SHP77 treated with DMSO at 0.1 percent for 48 hours (cell line): ENCODE measurements at regions not wholly inside any gene's neighbourhood (a gene's known extent, or its start where the extent isn't known, plus 50 kb on each side); places are given as distances from the start of the nearest gene placed in this dataset.
"Not testable (repeated sequence)": the region's sequence is repeated elsewhere in the genome, so short reads cannot be mapped to it uniquely, and the experiment has no call there.

ENCODE experiments used
- DNase-seq: peaks from one replicate; lab custom pipeline; 2025; lab: John Stamatoyannopoulos, UW

- no peak for DNase-seq
Measured at GRCh38 chr7:87007038-87007437, 52.4 kb downstream of the ELAPOR2 start.

DNA sequence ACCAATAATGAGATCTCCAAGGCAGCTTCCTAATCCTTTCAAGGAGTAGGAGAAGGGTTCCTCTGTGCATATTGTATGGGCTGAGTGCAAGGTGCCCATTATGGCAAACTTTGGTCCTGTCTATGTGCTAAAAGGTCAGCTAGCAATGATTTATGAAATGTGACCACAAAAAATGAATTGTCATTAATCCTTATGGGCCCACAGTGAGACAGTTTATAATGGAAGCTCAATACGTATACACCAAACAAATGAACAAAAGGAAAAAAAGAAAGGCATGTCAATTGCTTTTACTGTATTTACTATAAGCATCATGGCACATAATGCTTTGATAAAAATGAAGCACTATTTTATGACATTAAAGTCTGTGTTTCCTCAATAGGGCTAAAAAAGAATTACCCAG lies 54.5 kb downstream of the ELAPOR2 start:
- no peak for DNase-seq

GRCh38 chr7:87003872-87004798 lies 55.3 kb downstream of the ELAPOR2 start:
- DNase-seq = no peak

GRCh38 chr7:87001214-87001613 lies 58.2 kb downstream of the ELAPOR2 start:
- no peak for DNase-seq

- no peak for DNase-seq
Measured at GRCh38 chr7:87000344-87000743, 59.1 kb downstream of the ELAPOR2 start.

- DNase-seq = no peak
Measured at GRCh38 chr7:86999750-87000149, 59.7 kb downstream of the ELAPOR2 start.

DNA sequence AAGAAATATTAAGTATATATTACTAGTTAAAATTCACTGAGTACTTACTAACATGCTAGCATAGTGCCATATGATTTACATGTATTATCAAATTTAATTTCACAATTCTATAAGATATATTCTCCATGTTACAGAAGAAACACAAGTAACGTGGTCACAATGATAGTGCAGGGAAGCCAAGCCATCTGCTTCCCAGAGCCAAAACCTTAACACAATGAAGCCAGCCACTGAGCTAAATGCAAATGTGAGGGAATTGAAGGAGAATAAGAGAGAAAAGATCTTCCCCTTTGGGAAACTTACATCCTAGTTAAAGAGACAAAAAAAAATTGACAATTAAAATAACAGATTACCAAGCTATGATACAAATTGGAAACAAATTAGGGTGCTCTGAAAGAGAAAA lies 63.6 kb downstream of the ELAPOR2 start:
- no peak for DNase-seq

- DNase-seq = no peak
Measured at GRCh38 chr7:86995052-86995725, 64.3 kb downstream of the ELAPOR2 start.

GRCh38 chr7:86991771-86992191 lies 67.7 kb downstream of the ELAPOR2 start:
- DNase-seq = peak; percentile 10

- DNase-seq = no peak
Measured at GRCh38 chr7:86991093-86991769, 68.2 kb downstream of the ELAPOR2 start.

DNA sequence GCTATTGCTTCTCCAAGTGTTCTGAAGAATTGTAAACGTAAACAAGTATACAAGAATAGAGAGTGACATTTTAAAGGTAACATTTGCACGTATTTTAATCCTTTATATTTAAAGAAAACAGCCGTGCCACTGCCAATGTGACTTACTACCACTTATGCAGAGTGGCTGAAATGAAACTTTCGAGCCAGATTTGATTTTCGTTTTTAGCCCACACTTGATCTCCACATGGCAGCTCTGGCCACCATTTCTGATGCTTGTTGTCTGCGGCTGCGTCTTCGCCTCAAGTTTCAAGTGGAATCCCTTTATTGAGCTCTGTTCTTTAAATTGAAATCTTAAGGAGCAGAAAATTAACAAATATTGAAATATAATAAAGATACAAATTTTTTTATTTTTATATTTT lies 70.0 kb downstream of the ELAPOR2 start:
- no peak for DNase-seq

DNA sequence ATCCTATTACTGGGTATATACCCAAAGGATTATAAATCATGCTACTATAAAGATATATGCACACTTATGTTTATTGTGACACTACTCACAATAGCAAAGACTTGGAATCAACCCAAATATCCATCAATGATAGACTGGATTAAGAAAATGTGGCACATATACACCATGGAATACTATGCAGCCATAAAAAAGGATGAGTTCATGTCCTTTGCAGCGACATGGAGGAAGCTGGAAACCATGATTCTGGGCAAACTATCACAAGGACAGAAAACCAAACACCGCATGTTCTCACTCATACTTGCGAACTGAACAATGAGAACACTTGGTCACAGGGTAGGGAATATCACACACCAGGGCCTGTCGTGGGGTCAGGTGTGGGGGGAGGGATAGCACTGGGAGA lies 71.6 kb downstream of the ELAPOR2 start:
- not testable (repeated sequence) for DNase-seq

DNA sequence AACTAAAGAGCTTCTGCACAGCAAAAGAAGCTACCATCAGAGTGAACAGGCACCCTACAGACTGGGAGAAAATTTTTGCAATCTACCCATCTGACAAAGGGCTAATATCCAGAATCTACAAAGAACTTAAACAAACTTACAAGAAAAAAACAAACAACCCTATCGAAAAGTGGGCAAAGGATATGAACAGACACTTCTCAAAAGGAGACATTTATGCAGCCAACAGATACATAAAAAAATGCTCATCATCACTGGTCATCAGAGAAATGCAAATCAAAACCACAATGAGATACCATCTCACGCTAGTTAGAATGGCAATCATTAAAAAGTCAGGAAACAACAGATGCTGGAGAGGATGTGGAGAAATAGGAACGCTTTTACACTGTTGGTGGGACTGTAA lies 72.1 kb downstream of the ELAPOR2 start:
- DNase-seq = not testable (repeated sequence)

DNA sequence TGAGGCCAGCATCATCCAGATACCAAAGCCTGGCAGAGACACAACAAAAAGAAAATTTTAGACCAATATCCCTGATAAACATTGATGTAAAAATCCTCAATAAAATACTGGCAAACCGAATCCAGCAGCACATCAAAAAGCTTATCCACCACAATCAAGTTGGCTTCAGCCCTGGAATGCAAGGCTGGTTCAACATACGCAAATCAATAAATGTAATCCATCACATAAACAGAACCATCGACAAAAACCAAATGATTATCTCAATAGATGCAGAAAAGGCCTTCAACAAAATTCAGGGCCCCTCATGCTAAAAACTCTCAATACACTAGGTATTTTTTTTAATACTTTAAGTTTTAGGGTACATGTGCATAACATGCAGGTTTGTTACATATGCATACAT lies 74.1 kb downstream of the ELAPOR2 start:
- not testable (repeated sequence) for DNase-seq

DNA sequence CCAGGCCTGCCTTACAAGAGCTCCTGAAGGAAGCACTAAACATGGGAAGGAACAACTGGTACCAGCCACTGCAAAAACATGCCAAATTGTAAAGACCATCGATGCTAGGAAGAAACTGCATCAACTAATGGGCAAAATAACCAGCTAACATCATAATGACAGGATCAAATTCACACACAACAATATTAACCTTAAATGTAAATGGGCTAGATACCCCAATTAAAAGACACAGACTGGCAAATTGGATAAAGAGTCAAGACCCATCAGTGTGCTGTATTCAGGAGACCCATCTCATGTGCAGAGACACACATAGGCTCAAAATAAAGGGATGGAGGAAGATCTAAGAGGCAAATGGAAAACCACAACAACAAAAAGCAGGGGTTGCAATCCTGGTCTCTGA lies 75.8 kb downstream of the ELAPOR2 start:
- DNase-seq = not testable (repeated sequence)

DNA sequence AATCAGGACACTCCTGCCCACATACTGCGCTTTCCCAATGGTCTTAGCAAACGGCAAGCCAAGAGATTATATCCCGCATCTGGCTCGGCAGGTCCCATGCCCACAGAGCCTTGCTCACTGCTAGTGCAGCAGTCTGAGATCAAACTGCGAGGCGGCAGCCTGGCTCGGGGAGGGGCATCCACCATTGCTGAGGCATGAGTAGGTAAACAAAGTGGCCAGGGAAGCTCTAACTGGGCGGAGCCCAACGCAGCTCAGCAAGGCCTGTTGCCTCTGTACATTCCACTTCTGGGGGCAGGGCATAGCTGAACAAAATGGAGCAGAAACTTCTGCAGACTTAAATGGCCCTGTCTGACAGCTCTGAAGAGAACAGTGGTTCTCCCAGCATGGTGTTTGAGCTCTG lies 77.5 kb downstream of the ELAPOR2 start:
- DNase-seq = not testable (repeated sequence)

DNA sequence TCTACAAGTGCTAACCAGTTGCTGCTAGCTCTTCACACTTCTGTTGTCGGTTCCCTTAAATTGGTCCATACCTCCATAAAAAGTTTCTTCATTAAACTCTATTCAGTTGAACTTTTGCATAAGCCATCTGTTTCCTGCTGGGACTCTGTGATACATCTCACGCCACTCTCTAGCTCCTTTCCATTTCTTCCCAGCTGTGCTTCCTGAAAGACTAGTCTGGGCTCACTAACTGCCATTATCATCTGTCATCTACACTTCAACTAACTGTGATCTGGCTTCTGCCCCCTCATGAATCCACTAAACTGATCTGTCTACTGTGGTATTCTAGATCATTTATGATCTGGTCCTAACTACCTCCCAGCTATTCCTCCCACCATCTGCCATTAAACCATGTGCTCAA lies 78.3 kb downstream of the ELAPOR2 start:
- no peak for DNase-seq

DNA sequence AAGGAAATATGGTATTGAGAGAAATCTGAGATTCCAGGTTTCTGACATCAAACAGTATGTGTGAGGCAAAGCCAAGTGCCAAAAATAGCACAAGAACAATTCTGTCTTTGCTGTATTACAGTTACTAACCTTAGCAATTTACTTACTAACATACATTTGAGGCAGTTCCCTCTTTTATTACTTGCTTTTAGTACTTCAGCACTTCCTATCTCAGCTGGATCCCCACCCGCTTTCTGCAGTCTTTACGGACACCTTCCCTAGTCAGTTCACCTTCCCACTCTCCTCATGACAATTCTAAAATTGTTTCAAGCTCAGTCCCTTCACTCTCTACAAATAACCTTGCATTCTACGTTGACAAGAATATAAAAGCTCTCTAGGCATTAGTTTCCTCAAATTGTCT lies 79.2 kb downstream of the ELAPOR2 start:
- no peak for DNase-seq

GRCh38 chr7:86978808-86979506 lies 80.5 kb downstream of the ELAPOR2 start:
- DNase-seq = no peak

DNA sequence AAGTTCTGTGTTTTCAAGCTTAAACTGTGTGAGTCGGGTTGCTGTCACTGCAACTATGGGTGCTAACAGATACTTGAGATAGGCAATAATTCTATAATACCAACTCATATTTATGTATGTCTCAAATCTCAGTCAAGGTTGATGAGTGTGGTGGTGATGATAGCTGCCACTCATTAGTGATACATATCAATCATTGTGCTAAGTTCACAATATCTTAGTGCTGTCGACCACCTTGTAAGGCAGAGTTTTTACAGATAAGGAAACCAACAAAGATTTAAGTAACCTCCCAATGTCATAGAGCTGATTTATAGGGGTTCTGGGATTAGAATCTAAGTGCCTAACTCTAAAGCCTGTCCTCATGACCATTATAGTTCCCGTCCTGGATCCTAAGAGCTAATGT lies 82.5 kb downstream of the ELAPOR2 start:
- no peak for DNase-seq

DNA sequence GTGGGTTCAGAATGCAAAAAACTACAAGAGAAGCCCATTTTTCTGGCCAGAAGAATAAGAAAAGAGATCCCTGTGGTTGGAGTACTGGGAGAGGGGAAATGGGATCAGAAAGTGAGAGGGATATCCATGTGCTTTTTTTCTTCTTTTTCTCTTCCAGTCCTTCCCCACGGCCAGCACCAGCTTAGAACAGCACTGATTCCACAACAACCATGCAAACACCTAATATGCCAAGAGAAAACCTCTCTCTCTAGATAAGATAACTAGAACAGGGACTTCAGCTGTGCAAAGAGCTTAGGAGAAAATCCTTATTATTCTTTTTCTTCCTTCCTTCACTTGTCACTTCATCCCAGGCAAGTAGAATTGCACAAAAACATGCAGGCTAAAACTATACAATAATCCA lies 83.5 kb downstream of the ELAPOR2 start:
- no peak for DNase-seq

DNA sequence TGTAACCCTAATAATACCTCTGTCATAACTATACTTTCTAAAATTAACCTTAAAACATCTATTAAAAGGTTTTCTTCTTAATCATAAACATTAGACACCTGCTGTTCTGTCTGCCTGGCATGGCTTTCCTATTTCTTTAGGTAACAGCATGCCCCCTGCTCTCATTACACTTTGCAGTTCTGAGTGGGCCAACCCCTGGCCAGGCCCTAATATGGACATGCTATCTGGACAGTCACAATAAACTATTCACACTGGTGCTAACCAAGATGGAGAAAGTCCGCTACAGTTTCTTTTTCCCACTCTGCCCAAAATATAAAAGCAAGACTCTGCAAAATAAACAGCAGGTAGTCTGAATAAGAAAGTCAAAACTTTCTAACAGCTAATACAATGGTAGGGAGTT lies 84.0 kb downstream of the ELAPOR2 start:
- DNase-seq = no peak
